ENCODE measurements at regions not wholly inside any gene's neighbourhood (a gene's known extent, or its start where the extent isn't known, plus 50 kb on each side); places are given as distances from the start of the nearest gene placed in this dataset.

- no peak for TF ChIP-seq POLR2A (IDR thresholded peaks at IDR 0.05; ENCODE audit: borderline replicate concordance, extremely low read depth, insufficient read depth, insufficient read length)
- TF ChIP-seq CTCF (IDR thresholded peaks at IDR 0.05 in 2 of 3, conservative IDR thresholded peaks at IDR 0.05 in 1 of 3; ENCODE audit: borderline replicate concordance in 1 of 3, insufficient read depth in 1 of 3, low read depth in 2 of 3, low read length in 2 of 3) = no peak
- TF ChIP-seq POLR2AphosphoS5 (IDR thresholded peaks at IDR 0.05; ENCODE audit: low read depth, low read length) = no peak
- no peak for TF ChIP-seq EZH2 (IDR thresholded peaks at IDR 0.05)
- no peak for TF ChIP-seq YY1 (IDR thresholded peaks at IDR 0.05; ENCODE audit: extremely low read depth, insufficient replicate concordance, low read depth, low read length)
- no peak for TF ChIP-seq ELF1 (IDR thresholded peaks at IDR 0.05; ENCODE audit: borderline replicate concordance, low read depth)
- TF ChIP-seq REST (IDR thresholded peaks at IDR 0.05; ENCODE audit: low read depth) = no peak
- no peak for TF ChIP-seq MAX (IDR thresholded peaks at IDR 0.05)
- no peak for TF ChIP-seq ZBTB33 (IDR thresholded peaks at IDR 0.05; ENCODE audit: extremely low read depth, insufficient replicate concordance, low read length)
- no peak for TF ChIP-seq ZNF274 (IDR thresholded peaks at IDR 0.05; ENCODE audit: low read depth, low read length)
- no peak for TF ChIP-seq RAD21 (IDR thresholded peaks at IDR 0.05; ENCODE audit: low read depth)
- TF ChIP-seq JUND (IDR thresholded peaks at IDR 0.05) = no peak
- no peak for TF ChIP-seq SP1 (IDR thresholded peaks at IDR 0.05; ENCODE audit: low read depth)
- TF ChIP-seq EZH2phosphoT487 (IDR thresholded peaks at IDR 0.05; ENCODE audit: borderline replicate concordance) = no peak
These were observed 55.4 kb downstream of the MAGEF1 start for GRCh38 chr3:184656458-184656828.

Data from HCT116 (cell line).